ENCODE measurements at regions not wholly inside any gene's neighbourhood (a gene's known extent, or its start where the extent isn't known, plus 50 kb on each side); places are given as distances from the start of the nearest gene placed in this dataset.

GRCh38 chr5:133853646-133854365 is 114.6 kb downstream of the C5orf15 start:
- no peak for DNase-seq

DNA sequence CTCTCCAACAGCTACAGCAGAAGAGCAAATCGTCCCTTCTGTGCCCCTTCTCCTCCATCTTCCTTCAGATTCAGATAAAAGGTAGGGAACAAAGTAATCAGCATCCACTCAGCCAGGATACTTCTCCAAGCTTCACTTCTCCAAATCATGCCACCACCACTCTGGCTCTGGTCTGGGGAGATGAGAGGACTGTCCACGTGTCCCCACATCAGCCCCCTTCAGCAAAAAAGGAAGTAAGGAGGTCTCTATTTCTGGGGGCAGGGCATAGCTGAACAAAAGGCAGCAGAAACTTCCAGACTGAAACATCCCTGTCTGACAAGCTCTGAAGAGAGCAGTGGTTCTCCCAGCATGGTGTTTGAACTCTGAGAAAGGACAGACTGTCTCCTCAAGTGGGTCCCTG is 116.9 kb downstream of the C5orf15 start:
- DNase-seq: no peak

DNA sequence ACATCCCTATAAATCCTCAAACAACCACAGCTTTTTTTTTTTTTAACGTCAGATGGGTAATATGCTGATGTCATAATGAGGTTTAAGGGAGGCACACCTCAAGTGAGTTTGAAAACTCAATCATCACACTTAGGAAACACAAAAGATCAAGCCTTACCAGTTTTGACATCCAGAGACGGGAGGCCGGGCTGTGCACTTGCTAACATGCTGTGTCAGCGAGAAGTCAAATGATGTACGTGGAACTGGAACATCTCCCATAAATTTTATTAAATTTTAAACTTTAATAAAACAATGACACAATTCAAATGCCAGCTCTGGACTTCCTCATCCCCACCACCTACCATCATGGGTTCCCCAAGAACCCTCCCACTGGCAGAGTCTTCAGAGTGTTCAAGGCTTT is 117.6 kb downstream of the C5orf15 start:
- no peak for DNase-seq

DNA sequence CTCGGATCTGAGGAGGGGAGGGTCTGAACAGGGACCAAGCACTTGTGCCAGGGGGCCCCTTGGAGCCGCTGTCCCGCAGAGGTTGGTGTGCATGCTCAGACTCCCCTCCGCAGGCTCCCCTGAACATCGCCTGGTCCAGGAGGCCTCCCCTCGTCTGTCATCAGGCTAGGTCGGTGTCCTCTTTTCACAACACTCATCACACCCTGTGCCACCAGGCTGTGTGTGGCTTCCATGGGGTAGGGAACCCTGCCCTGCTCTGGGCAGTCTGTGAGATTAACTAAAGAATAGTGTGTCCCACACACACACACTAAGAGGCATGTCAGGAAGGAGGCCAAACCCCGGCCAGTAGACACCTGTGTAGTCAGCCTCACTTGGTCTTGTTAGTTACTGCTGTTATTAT is 119.3 kb downstream of the C5orf15 start:
- no peak for DNase-seq

GRCh38 chr5:133848341-133848811 is 120.0 kb downstream of the C5orf15 start:
- no peak for DNase-seq

DNA sequence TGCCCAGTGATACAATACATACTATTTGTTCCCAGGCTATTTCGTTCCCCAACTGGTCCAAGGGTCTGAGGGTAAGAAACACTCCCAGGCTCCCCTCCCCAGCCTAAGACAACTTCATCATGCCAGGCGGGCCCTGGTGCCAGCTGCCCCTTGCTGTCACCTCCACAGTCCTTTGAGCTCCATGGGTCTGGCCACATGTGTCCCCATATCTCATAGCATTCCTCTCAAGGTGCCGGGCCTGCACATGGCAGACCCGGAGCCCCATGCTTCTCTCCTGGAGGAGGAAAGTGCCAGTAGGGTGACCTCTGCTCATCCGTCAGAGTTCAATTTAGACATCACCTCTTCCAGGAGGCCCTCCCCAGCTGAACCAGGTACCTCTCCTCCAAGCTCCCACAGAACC is 120.5 kb downstream of the C5orf15 start:
- DNase-seq: no peak

- no peak for DNase-seq
Observed at GRCh38 chr5:133847301-133847700, 121.1 kb downstream of the C5orf15 start.

GRCh38 chr5:133846478-133847226 is 121.8 kb downstream of the C5orf15 start:
- no peak for DNase-seq

GRCh38 chr5:133845271-133845670 is 123.2 kb downstream of the C5orf15 start:
- DNase-seq: no peak

GRCh38 chr5:133844836-133845235 is 123.6 kb downstream of the C5orf15 start:
- DNase-seq: no peak

GRCh38 chr5:133843911-133844310 is 124.5 kb downstream of the C5orf15 start:
- DNase-seq: no peak

DNA sequence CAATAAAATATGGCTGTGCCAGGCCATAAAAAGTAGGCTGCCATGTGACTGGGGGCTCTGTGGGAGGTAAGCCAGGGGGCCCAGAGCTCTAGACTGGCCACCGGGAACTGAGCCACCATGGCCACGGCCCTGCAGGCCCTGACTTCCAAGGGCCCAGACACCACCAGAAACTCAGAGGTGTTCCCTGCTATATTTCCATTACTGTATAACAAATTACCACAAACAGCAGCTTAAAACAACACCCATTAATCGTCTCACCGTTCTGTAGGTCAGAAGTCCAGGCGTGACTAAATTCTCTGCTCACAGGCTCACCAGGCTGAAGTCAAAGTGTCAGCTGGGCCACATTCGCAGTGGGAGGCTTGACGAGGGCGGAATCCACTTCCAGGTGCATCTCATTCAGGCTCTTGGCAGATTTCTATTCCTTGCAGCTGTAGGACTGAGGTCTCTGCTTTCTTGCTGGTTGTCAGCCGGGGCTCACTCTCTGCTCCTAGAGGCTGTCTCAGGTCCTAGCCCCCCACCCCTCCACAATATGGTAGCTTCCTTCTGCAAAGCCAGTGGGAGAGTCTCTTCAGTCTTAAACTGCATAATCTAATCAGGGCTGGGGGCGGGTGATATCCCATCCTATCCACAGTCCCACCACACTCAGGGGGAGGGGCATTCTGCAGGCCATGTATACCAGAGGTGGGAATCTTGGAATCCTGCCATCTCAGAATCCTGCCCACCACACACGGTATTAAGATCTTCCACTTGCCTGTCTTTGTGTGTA is 125.4 kb downstream of the C5orf15 start:
- DNase-seq: no peak

DNA sequence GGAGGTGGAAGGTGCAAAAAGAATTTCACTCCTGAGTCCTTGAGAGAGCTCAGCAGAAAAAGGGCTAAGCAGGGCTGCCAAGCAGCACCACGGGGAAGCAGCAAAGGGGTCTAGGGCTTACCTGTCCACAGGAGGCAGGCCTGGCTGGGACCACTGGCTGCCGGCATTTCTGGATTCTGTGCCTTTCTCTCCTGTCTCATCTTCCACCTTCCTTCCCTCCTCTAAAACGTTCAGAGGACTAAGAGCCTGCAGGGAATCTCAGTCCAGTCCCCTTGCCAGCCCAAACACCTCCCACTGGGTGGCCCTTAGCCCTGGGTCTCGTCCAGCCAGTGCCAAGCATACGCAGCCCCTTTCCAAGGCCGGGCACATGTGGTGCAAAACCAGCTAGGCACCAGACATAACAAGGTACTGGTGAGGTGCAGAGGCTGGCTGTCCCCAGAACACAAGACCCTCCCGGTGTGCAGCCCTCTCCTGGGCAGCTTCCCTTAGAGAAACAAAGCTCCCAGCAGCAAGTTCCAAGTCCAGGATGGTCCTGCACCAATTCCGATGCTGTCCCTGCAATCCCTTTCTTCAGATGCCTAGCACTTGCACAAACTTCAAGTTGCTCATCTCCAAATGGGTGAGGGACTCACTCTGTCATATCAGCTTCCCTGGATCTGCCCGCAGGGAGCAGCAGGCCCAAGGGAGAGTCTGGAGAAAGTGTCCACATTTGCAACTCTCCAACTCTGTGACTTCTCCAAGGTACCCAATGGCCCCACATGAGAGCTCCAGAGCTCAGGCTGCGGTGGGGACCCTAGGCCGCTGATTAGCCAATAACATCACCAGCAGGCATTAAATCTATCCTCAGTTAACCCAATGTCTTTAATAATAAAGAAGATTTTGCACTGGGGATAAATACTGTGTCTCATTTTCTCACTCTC is 126.3 kb downstream of the C5orf15 start:
- DNase-seq: no peak

- DNase-seq: no peak
Observed at GRCh38 chr5:133840168-133840567, 128.3 kb downstream of the C5orf15 start.

DNA sequence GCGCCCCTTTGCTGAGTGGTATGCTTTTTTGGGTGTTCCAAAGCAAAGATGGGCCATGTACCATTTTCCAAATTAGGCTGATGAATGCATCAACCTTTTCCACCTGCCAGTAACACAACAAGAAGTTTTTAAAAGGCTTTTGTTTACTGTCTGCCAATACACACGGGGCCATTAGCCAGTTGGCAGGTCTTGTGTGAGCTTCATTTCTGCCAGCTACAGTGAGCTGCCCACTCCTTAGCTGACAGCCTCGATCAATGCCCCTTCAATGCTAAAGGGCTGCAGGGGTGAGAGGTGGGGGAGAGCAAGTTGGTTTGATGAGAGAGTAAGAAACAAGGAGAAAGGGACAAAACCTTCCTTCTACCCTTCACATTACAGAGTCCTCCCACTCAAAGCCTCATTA is 128.7 kb downstream of the C5orf15 start:
- no peak for DNase-seq

DNA sequence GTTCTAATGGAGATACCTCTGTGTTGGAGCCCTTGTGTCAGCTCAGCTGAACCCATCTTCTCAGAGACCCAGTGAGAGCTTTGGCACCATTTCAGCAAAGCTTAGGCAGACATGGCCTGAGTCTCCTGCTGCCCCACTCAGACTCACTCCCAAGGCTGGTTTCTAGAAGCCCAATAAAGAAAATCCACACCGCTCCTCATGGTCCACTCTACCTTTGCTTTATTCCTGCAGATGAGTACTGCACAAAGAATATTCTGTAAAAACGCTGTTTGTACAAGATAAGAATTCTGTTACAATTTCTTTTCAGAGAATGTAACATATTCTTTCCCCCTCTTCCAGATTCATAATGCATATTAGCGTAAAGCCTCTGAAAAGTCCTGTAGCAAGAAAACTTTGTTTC is 129.3 kb downstream of the C5orf15 start:
- DNase-seq: no peak

GRCh38 chr5:133838286-133838685 is 130.1 kb downstream of the C5orf15 start:
- no peak for DNase-seq

DNA sequence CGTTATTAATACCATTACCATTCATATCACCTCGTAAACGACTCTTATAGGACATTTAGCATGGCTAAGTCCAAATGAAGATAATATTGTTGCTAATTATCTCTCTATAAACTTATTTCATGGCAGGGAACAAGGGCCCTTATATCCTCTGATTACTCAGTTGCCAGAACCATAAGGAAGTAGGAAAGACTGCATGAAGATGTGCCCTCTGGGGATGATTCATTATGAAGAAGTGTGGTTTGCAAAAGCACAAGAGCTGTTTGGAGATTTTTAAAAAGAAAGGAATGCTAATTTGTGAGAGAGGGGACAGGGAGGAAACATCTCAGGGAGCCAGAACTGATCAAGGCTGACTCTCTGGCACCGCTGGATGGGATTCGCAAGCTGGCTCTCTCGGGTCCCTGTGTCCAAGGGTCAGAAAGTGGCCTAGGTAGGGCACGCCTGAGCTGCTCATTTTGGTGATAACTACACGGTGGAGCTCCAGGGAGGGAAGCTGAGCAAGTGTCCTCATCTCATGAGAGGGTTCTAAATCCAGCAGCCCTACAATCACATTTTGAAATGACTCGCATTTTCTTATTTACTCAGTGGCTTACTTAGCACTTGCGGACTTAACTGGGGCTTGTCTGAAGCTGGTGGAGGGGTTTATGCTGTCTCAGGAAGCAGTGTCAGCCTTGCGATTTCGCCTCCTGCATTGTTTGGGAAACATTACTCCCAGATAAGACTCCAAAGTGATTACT is 136.8 kb downstream of the C5orf15 start:
- no peak for DNase-seq

DNA sequence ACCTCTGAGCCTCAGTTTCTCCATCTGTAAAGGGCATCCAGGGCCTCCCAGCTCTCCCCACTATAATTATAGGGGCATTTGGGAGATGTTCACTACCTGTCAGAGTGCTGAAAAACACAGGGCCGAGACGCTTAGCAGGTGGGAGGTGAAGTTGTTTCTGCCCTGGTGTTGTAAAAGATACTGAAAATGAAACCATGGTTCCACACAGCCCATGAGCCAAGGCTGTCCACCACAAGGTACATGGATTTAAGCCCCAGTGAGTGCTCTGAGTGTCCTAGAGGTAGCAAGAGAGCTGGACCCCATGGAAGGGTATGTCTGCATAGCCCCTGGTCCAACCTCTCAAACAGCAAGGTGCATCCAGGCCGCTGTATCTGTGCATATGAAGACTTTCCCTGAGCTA is 137.5 kb downstream of the C5orf15 start:
- DNase-seq: no peak

GRCh38 chr5:133830281-133830680 is 138.1 kb downstream of the C5orf15 start:
- no peak for DNase-seq

DNA sequence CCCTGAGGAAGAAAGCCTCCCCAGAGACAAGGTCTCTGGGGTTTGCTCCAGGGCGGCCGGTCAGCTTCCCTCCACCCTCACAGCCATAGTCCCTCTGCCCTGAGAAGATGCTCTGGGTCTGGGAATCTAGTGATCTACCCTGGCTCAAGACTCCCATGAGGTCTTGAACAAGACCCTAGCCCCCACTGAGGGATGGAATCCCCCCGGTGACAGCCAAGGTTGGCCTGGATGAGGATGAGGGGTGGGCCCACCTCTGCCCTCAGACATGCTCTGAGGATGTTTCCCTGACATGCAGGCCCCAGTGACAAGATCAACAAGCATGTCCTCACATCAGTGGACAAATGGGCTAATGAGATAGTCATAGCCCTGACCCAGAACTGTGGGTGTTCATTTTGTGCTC is 138.6 kb downstream of the C5orf15 start:
- no peak for DNase-seq

GRCh38 chr5:133828722-133829121 is 139.7 kb downstream of the C5orf15 start:
- DNase-seq: no peak
